Iris pigment epithelial cell (primary cell): ENCODE measurements at regions not wholly inside any gene's neighbourhood (a gene's known extent, or its start where the extent isn't known, plus 50 kb on each side); places are given as distances from the start of the nearest gene placed in this dataset.

Experiments used
- DNase-seq: peaks from one replicate; pipeline ENCODE4 v3.0.0-alpha.2; 2011; ENCODE audit warnings: low read depth

GRCh38 chr1:214823311-214824117, 220.5 kb downstream of the CENPF start:
- no peak for DNase-seq

- DNase-seq: peak; percentile 37
Observed at GRCh38 chr1:214824763-214825162, 221.8 kb downstream of the CENPF start.

GRCh38 chr1:214826619-214827018, 223.6 kb downstream of the CENPF start:
- DNase-seq: no peak

GRCh38 chr1:214827883-214828282, 224.9 kb downstream of the CENPF start:
- no peak for DNase-seq

- no peak for DNase-seq
Observed at GRCh38 chr1:214830941-214831340, 227.9 kb downstream of the CENPF start.

- no peak for DNase-seq
Observed at GRCh38 chr1:214831956-214832355, 229.0 kb downstream of the CENPF start.

- DNase-seq: peak; percentile 88
Observed at GRCh38 chr1:214833178-214833756, 230.3 kb downstream of the CENPF start.

- no peak for DNase-seq
Observed at GRCh38 chr1:214837376-214837775, 234.4 kb downstream of the CENPF start.

GRCh38 chr1:214838351-214838750, 235.4 kb downstream of the CENPF start:
- peak; percentile 71 for DNase-seq

- peak; percentile 58 for DNase-seq
Observed at GRCh38 chr1:214840356-214840755, 237.4 kb downstream of the CENPF start.

- DNase-seq: peak; percentile 44
Observed at GRCh38 chr1:214842856-214843255, 239.7 kb upstream of the KCNK2 start.

- DNase-seq: peak; percentile 22
Observed at GRCh38 chr1:214843281-214843680, 239.3 kb upstream of the KCNK2 start.

GRCh38 chr1:214844319-214844718, 238.2 kb upstream of the KCNK2 start:
- DNase-seq: no peak

- no peak for DNase-seq
Observed at GRCh38 chr1:214846276-214846675, 236.3 kb upstream of the KCNK2 start.

- DNase-seq: no peak
Observed at GRCh38 chr1:214847071-214847810, 235.3 kb upstream of the KCNK2 start.

GRCh38 chr1:214848101-214848500, 234.4 kb upstream of the KCNK2 start:
- no peak for DNase-seq

GRCh38 chr1:214850432-214851050, 232.0 kb upstream of the KCNK2 start:
- DNase-seq: peak; percentile 7

GRCh38 chr1:214853340-214853739, 229.2 kb upstream of the KCNK2 start:
- DNase-seq: peak; percentile 66

GRCh38 chr1:214854126-214854875, 228.2 kb upstream of the KCNK2 start:
- peak; percentile 41 for DNase-seq

GRCh38 chr1:214856843-214857242, 225.7 kb upstream of the KCNK2 start:
- DNase-seq: no peak

GRCh38 chr1:214857716-214858115, 224.8 kb upstream of the KCNK2 start:
- peak; percentile 10 for DNase-seq

GRCh38 chr1:214859647-214860046, 222.9 kb upstream of the KCNK2 start:
- DNase-seq: no peak
